ENCODE measurements at regions not wholly inside any gene's neighbourhood (a gene's known extent, or its start where the extent isn't known, plus 50 kb on each side); places are given as distances from the start of the nearest gene placed in this dataset.

- DNase-seq (ENCODE audit: low read depth) = no peak
- in situ Hi-C loops (cut with HindIII; ENCODE audit: low sequenced_read_pairs) = no loop called here
- H3K4me3 ChIP-seq (ENCODE audit: low read depth, low read length) = no peak overlapping the region
- TF ChIP-seq CTCF (IDR thresholded peaks at IDR 0.05; ENCODE audit: low read depth, low read length, missing control alignments) = no peak
These were observed 324.0 kb downstream of the KCNJ2 start for GRCh38 chr17:70493277-70493874.

- in situ Hi-C loops (cut with HindIII; ENCODE audit: low sequenced_read_pairs) = no loop called here
- H3K4me3 ChIP-seq (ENCODE audit: low read depth, low read length) = no peak overlapping the region
These were observed 329.3 kb downstream of the KCNJ2 start for GRCh38 chr17:70498631-70499030.

GRCh38 chr17:70499067-70499786, 329.9 kb downstream of the KCNJ2 start:
- no peak overlapping the region for H3K4me3 ChIP-seq (ENCODE audit: low read depth, low read length)
- no peak for DNase-seq (ENCODE audit: low read depth)
- TF ChIP-seq CTCF (IDR thresholded peaks at IDR 0.05; ENCODE audit: low read depth, low read length, missing control alignments) = no peak
- in situ Hi-C loops (cut with HindIII; ENCODE audit: low sequenced_read_pairs) = no loop called here

More at GRCh38 chr17:70498631-70499030, 329.3 kb downstream of the KCNJ2 start:
- DNase-seq (ENCODE audit: low read depth) = no peak
- TF ChIP-seq CTCF (IDR thresholded peaks at IDR 0.05; ENCODE audit: low read depth, low read length, missing control alignments) = no peak

DNA sequence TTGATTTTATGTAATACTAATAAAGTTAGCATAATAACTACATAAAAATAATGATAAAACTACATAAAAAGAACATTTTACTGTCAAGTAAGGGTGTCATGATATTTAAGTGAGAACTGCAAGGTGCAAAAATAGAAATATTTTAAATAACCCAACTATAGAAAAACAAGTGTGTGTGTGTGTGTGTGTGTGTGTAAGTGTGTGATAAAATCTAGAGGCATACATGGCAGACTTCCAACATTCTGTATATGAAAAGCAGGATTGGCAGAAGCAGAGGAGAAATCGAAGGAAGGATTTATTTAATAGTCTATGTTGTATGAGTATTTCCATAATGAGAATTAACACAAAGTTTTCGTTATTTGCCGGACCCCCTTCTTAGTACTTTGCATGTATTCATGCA, 334.1 kb downstream of the KCNJ2 start:
- no peak for TF ChIP-seq CTCF (IDR thresholded peaks at IDR 0.05; ENCODE audit: low read depth, low read length, missing control alignments)

GRCh38 chr17:70510288-70510687, 341.0 kb downstream of the KCNJ2 start:
- no peak for DNase-seq (ENCODE audit: low read depth)
- in situ Hi-C loops (cut with HindIII; ENCODE audit: low sequenced_read_pairs) = no loop called here
- TF ChIP-seq CTCF (IDR thresholded peaks at IDR 0.05; ENCODE audit: low read depth, low read length, missing control alignments) = no peak
- H3K4me3 ChIP-seq (ENCODE audit: low read depth, low read length) = no peak overlapping the region

More for the DNA sequence above, 334.1 kb downstream of the KCNJ2 start:
- in situ Hi-C loops (cut with HindIII; ENCODE audit: low sequenced_read_pairs) = no loop called here
- no peak overlapping the region for H3K4me3 ChIP-seq (ENCODE audit: low read depth, low read length)
- DNase-seq (ENCODE audit: low read depth) = no peak

DNA sequence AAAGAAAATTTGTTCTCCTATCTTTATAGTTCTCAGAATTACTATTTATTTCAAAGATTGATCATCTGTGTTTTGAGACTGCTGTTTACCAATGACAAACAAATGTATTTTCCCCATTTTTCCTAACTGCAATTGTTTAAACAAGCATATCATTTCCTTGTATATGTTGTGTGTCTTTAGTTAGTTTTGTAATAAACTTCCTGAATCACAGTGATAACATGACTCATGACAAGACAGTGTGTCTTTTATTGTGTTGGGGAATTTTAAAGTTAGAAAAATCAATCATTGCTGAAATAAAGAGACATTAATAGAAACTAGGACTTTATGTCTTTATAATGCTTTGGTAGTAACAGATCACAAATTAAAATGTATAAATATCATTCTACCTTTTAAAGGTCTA, 348.5 kb downstream of the KCNJ2 start:
- no peak for TF ChIP-seq CTCF (IDR thresholded peaks at IDR 0.05; ENCODE audit: low read depth, low read length, missing control alignments)
- no peak for DNase-seq (ENCODE audit: low read depth)
- in situ Hi-C loops (cut with HindIII; ENCODE audit: low sequenced_read_pairs) = no loop called here
- H3K4me3 ChIP-seq (ENCODE audit: low read depth, low read length) = no peak overlapping the region

Data from astrocyte of the cerebellum (primary cell).